SK-N-SH (cell line): ENCODE measurements at regions not wholly inside any gene's neighbourhood (a gene's known extent, or its start where the extent isn't known, plus 50 kb on each side); places are given as distances from the start of the nearest gene placed in this dataset.

Experiments used
- CTCF ChIP-seq: fragments of 200-600 bp; sonication (generic); IDR thresholded peaks from 2 replicates; pipeline ENCODE4 v1.6.1; 2017; ENCODE audit warnings: antibody characterized with exemption, mild to moderate bottlenecking, moderate library complexity
- JUND ChIP-seq: IDR thresholded peaks from 2 replicates; pipeline ENCODE4 v1.4.0; 2012
- POLR2AphosphoS5 ChIP-seq: IDR thresholded peaks from 2 replicates; pipeline ENCODE4 v1.6.1; 2012; ENCODE audit warnings: low read depth, low read length
- SMC3 ChIP-seq: IDR thresholded peaks from 2 replicates; pipeline ENCODE4 v1.6.1; 2012; ENCODE audit warnings: low read depth, low read length, improper control_type of control experiment
- USF2 ChIP-seq: fragments of 150-350 bp; IDR thresholded peaks from 2 replicates; pipeline ENCODE4 v1.6.1; 2017; ENCODE audit warnings: antibody characterized with exemption, low read length, low read depth, borderline replicate concordance

GRCh38 chr2:78749638-78750037 lies 275.9 kb upstream of the REG3G start:
- TF ChIP-seq SMC3, result no peak
- no peak for TF ChIP-seq JUND
- no peak for TF ChIP-seq CTCF
- no peak for TF ChIP-seq POLR2AphosphoS5
- no peak for TF ChIP-seq USF2
